Frontal cortex (tissue), 3 donors: ENCODE measurements at regions not wholly inside any gene's neighbourhood (a gene's known extent, or its start where the extent isn't known, plus 50 kb on each side); places are given as distances from the start of the nearest gene placed in this dataset.
A peak's percentile ranks its signal among the peaks of the same experiment; 100 is the strongest.

Experiments used
- DNase-seq, 2 donors: peaks; one replicate each; pipeline ENCODE4 v3.0.0; 2012; ENCODE audit warnings: low spot score in 2 of 2
- FAIRE-seq: peaks from 2 replicates; lab custom pipeline; 2012; peaks lifted over from hg19 to GRCh38; lab: Jason Lieb, UNC
- donor health status: control.
- donor health status: control.
- donor health status: control.

GRCh38 chr5:96577909-96578308 lies 84.3 kb upstream of the CAST start:
- FAIRE-seq (no peak), DNase-seq (no peak)

GRCh38 chr5:96579711-96580110 lies 82.5 kb upstream of the CAST start:
- no peak for FAIRE-seq
- DNase-seq: no peak

- FAIRE-seq: no peak
- DNase-seq: peak in 1 of 2 donors; percentile 17
Observed at GRCh38 chr5:96582343-96582742, 79.8 kb upstream of the CAST start.

- FAIRE-seq (no peak), DNase-seq (no peak)
Observed at GRCh38 chr5:96584712-96585111, 77.5 kb upstream of the CAST start.

- FAIRE-seq (no peak), DNase-seq (no peak)
Observed at GRCh38 chr5:96588539-96588938, 73.6 kb upstream of the CAST start.

GRCh38 chr5:96590796-96591195 lies 71.4 kb upstream of the CAST start:
- FAIRE-seq: no peak

GRCh38 chr5:96595300-96596090 lies 66.7 kb upstream of the CAST start:
- DNase-seq (no peak), FAIRE-seq (no peak)

More at GRCh38 chr5:96590796-96591195, 71.4 kb upstream of the CAST start:
- DNase-seq: no peak

GRCh38 chr5:96597438-96598020 lies 64.6 kb upstream of the CAST start:
- no peak for DNase-seq

GRCh38 chr5:96601200-96601599 lies 61.0 kb upstream of the CAST start:
- DNase-seq (no peak), FAIRE-seq (no peak)

More at GRCh38 chr5:96597438-96598020, 64.6 kb upstream of the CAST start:
- no peak for FAIRE-seq

- FAIRE-seq (peak; percentile 3), DNase-seq (peak in 1 of 2 donors; percentile 53)
Observed at GRCh38 chr5:96601715-96602244, 60.4 kb upstream of the CAST start.

- FAIRE-seq (no peak), DNase-seq (no peak)
Observed at GRCh38 chr5:96602776-96603175, 59.4 kb upstream of the CAST start.

GRCh38 chr5:96605144-96605837 lies 56.9 kb upstream of the CAST start:
- FAIRE-seq (no peak), DNase-seq (no peak)

GRCh38 chr5:96609369-96609768 lies 52.8 kb upstream of the CAST start:
- FAIRE-seq (no peak), DNase-seq (no peak)

GRCh38 chr5:96610747-96611146 lies 51.4 kb upstream of the CAST start:
- FAIRE-seq (no peak), DNase-seq (no peak)

GRCh38 chr5:96611946-96612345 lies 50.2 kb upstream of the CAST start:
- DNase-seq (no peak), FAIRE-seq (no peak)
